ENCODE measurements at regions not wholly inside any gene's neighbourhood (a gene's known extent, or its start where the extent isn't known, plus 50 kb on each side); places are given as distances from the start of the nearest gene placed in this dataset.
A peak's percentile ranks its signal among the peaks of the same experiment; 100 is the strongest.

- Histone ChIP-seq H3K27ac (no peak overlapping the region), H3K36me3 (no peaks in the 10 kb centered on the region), H3K9me3 (no peaks in the 10 kb centered on the region), H3K27me3 (no peaks in the 10 kb centered on the region), H3K4me1 (no peaks in the 10 kb centered on the region), H3K4me3 (no peak overlapping the region)
- ATAC-seq (no peak), FAIRE-seq (no peak), DNase-seq (no peak)
- TF ChIP-seq CTCF (IDR thresholded peaks at IDR 0.05), result no peak
- intact Hi-C loops (cut with DNase I), result no loop called here
- 34 to 41% methylated on average over 4 of the region's 4 CpGs for WGBS, 2 donors
Measured at GRCh38 chr6:85127168-85127498, 322.8 kb upstream of the NT5E start.

GRCh38 chr6:85126485-85127167 is 323.3 kb upstream of the NT5E start:
- Histone ChIP-seq H3K27ac (no peak overlapping the region), H3K36me3 (no peaks in the 10 kb centered on the region), H3K9me3 (no peaks in the 10 kb centered on the region), H3K4me1 (no peaks in the 10 kb centered on the region), H3K4me3 (no peak overlapping the region), H3K27me3 (no peaks in the 10 kb centered on the region)
- TF ChIP-seq CTCF (IDR thresholded peaks at IDR 0.05), result peak in 2 of 4 donors; percentile 9 to 16
- DNase-seq, result peak in 3 of 6 donors; percentile 20 to 55 (median 26)
- FAIRE-seq, result no peak
- ATAC-seq, result peak in 3 of 4 donors; percentile 48 to 73 (median 58)
- intact Hi-C loops (cut with DNase I), result no loop called here
- whole genome bisulfite sequencing, 2 donors, result 27 to 28% methylated on average over 11 of the region's 11 CpGs

- H3K27me3 ChIP-seq, result no peaks in the 10 kb centered on the region
- WGBS, 2 donors, result 9 to 20% methylated on average over 3 of the region's 3 CpGs
Measured at GRCh38 chr6:85125526-85125925, 324.4 kb upstream of the NT5E start.

GRCh38 chr6:85124472-85125354 is 325.2 kb upstream of the NT5E start:
- no peak for ATAC-seq
- no peak overlapping the region for H3K27ac ChIP-seq
- intact Hi-C loops (cut with DNase I), result no loop called here
- H3K36me3 ChIP-seq, result no peaks in the 10 kb centered on the region
- no peak for TF ChIP-seq CTCF (IDR thresholded peaks at IDR 0.05)
- no peaks in the 10 kb centered on the region for H3K4me1 ChIP-seq
- WGBS, 2 donors, result 14 to 17% methylated on average over 1 of the region's 1 CpG
- no peak for DNase-seq
- no peak overlapping the region for H3K4me3 ChIP-seq
- no peaks in the 10 kb centered on the region for H3K27me3 ChIP-seq
- no peak for FAIRE-seq
- H3K9me3 ChIP-seq, result no peaks in the 10 kb centered on the region

More at GRCh38 chr6:85125526-85125925, 324.4 kb upstream of the NT5E start:
- Histone ChIP-seq H3K4me1 (no peaks in the 10 kb centered on the region), H3K36me3 (no peaks in the 10 kb centered on the region), H3K9me3 (no peaks in the 10 kb centered on the region), H3K4me3 (no peak overlapping the region), H3K27ac (no peak overlapping the region)
- ATAC-seq (no peak), FAIRE-seq (no peak), DNase-seq (no peak)
- intact Hi-C loops (cut with DNase I), result no loop called here
- no peak for TF ChIP-seq CTCF (IDR thresholded peaks at IDR 0.05)

- no peak for TF ChIP-seq CTCF (IDR thresholded peaks at IDR 0.05)
- Histone ChIP-seq H3K27ac (no peak overlapping the region), H3K4me1 (no peaks in the 10 kb centered on the region), H3K9me3 (no peaks in the 10 kb centered on the region), H3K4me3 (no peak overlapping the region), H3K36me3 (no peaks in the 10 kb centered on the region), H3K27me3 (no peaks in the 10 kb centered on the region)
- 36 to 42% methylated on average over 1 of the region's 1 CpG for WGBS, 2 donors
- no peak for DNase-seq
- FAIRE-seq, result no peak
- no peak for ATAC-seq
- intact Hi-C loops (cut with DNase I), result no loop called here
Measured at GRCh38 chr6:85121158-85121557, 328.7 kb upstream of the NT5E start.
